ENCODE measurements at regions not wholly inside any gene's neighbourhood (a gene's known extent, or its start where the extent isn't known, plus 50 kb on each side); places are given as distances from the start of the nearest gene placed in this dataset.

DNA sequence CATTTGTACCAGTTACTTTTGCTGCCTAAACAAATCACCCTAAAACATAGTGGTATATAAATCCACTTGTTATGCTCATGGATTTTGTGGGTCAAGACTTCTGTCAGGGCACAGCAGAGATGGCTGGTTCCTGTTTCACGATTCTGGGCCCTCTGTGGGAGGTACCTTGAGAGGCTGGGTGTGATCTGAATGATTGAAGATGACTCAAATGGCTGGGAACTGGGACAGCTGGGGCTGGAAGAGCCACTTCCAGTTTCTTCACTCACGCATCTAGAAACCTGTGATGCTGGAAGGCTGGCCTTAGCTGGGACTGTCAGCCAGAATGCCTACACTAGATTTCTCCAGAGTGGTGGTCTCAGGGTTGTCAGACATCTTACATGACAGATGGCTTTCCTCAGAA lies 88.1 kb downstream of the KIF4B start:
- H3K9me3 ChIP-seq (ENCODE audit: severe bottlenecking), result no peaks in the 10 kb centered on the region
- H3K4me3 ChIP-seq (ENCODE audit: low read depth, low read length), result no peak overlapping the region
- TF ChIP-seq, protein P1, sequence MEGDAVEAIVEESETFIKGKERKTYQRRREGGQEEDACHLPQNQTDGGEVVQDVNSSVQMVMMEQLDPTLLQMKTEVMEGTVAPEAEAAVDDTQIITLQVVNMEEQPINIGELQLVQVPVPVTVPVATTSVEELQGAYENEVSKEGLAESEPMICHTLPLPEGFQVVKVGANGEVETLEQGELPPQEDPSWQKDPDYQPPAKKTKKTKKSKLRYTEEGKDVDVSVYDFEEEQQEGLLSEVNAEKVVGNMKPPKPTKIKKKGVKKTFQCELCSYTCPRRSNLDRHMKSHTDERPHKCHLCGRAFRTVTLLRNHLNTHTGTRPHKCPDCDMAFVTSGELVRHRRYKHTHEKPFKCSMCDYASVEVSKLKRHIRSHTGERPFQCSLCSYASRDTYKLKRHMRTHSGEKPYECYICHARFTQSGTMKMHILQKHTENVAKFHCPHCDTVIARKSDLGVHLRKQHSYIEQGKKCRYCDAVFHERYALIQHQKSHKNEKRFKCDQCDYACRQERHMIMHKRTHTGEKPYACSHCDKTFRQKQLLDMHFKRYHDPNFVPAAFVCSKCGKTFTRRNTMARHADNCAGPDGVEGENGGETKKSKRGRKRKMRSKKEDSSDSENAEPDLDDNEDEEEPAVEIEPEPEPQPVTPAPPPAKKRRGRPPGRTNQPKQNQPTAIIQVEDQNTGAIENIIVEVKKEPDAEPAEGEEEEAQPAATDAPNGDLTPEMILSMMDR (IDR thresholded peaks at IDR 0.05; ENCODE audit: low read depth, low read length), result no peak
- H3K27me3 ChIP-seq (ENCODE audit: insufficient read depth, low read depth, severe bottlenecking), result no peaks in the 10 kb centered on the region
- no peaks in the 10 kb centered on the region for H3K36me3 ChIP-seq
- no peak overlapping the region for H3K27ac ChIP-seq
- DNase-seq, result no peak

DNA sequence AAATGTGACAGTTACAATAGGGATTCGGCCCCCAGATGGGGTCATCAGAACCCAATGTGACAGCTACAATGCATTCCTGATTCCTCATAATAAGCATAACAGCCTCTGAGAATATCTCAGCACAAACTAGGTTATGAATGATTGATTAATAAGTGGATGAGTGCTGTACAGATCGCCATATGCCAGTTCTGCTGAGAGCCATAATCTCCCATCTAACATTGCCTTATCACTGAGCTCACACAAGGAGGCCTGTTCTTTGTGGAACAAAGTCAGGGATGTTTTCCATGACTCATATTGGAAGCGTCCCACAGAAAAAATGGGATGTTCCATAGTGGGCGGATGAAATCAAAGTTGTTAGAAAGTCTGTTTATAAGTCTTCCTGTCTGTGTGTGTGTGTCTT lies 89.6 kb downstream of the KIF4B start:
- H3K27me3 ChIP-seq (ENCODE audit: insufficient read depth, low read depth, severe bottlenecking), result no peaks in the 10 kb centered on the region
- TF ChIP-seq, protein P1 (IDR thresholded peaks at IDR 0.05; ENCODE audit: low read depth, low read length), result no peak
- H3K9me3 ChIP-seq (ENCODE audit: severe bottlenecking), result no peaks in the 10 kb centered on the region
- no peak overlapping the region for H3K27ac ChIP-seq
- H3K36me3 ChIP-seq, result no peaks in the 10 kb centered on the region
- H3K4me3 ChIP-seq (ENCODE audit: low read depth, low read length), result no peak overlapping the region
- no peak for DNase-seq

DNA sequence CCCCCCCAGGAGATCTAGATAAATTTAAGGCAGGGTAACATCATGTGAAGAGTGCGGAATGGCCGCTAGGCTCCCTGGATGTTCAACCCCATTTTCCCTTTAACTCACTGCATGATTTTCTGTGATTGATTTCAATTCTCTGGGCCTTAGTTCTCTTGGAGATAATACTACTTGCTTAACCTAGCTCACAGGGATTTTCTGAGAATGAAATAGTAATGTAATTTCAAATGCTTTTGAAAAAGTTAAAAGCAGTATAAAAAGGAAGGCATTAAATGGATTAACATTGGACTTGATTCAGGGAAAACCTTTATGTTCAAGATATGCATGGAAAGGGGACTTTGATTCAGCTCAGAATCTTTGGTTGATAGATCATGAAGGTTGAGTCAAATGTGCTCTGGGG lies 90.9 kb downstream of the KIF4B start:
- Histone ChIP-seq H3K4me3 (ENCODE audit: low read depth, low read length) (no peak overlapping the region), H3K27ac (no peak overlapping the region), H3K9me3 (ENCODE audit: severe bottlenecking) (no peaks in the 10 kb centered on the region), H3K27me3 (ENCODE audit: insufficient read depth, low read depth, severe bottlenecking) (no peaks in the 10 kb centered on the region), H3K36me3 (no peaks in the 10 kb centered on the region)
- TF ChIP-seq, protein P1 (IDR thresholded peaks at IDR 0.05; ENCODE audit: low read depth, low read length), result no peak
- no peak for DNase-seq

DNA sequence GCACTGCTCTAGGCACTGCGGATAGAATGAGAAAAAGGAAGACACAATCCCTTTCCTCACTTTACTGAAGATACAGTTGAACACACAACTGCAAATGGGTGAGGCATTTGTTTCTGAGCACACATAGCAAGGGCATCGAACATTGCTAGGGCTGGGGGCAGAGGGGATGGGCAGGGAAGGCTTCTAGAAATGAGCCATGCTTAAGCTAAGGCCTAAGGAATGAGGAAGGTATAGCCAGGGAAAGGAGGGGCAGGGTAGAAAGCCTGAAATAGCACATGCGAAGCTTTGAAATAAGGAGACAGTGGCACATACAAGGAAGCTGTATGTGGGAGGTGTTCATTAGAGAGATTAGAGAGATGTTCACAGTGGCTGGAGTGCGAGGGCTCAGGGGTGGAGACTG lies 92.7 kb downstream of the KIF4B start:
- Histone ChIP-seq H3K9me3 (ENCODE audit: severe bottlenecking) (no peaks in the 10 kb centered on the region), H3K27ac (no peak overlapping the region), H3K27me3 (ENCODE audit: insufficient read depth, low read depth, severe bottlenecking) (no peaks in the 10 kb centered on the region), H3K36me3 (no peaks in the 10 kb centered on the region), H3K4me3 (ENCODE audit: low read depth, low read length) (no peak overlapping the region)
- TF ChIP-seq, protein P1 (IDR thresholded peaks at IDR 0.05; ENCODE audit: low read depth, low read length), result no peak
- no peak for DNase-seq

DNA sequence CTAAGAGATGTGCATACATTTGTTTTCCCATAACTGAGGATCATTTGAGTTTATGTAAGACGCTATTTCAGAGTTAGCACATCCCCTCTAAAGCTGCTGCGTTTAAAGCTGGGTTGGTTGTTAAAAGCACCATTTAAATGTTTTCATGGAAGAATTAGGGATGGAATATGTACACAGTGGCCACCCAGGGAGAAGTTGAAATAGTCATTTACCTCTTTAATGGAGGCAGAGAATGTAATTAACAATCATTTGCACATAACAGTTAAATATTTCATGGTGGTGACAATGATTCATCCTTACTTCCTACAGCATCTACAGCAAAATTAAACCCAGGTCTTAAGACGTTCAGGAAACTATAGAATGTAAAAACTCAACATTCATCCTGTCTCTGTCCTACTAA lies 100.3 kb downstream of the KIF4B start:
- no peak overlapping the region for H3K4me3 ChIP-seq (ENCODE audit: low read depth, low read length)
- TF ChIP-seq, protein P1 (IDR thresholded peaks at IDR 0.05; ENCODE audit: low read depth, low read length), result no peak
- DNase-seq, result no peak
- H3K9me3 ChIP-seq (ENCODE audit: severe bottlenecking), result peaks cover 4% of the 10 kb centered on the region
- H3K36me3 ChIP-seq, result no peaks in the 10 kb centered on the region
- no peak overlapping the region for H3K27ac ChIP-seq
- no peaks in the 10 kb centered on the region for H3K27me3 ChIP-seq (ENCODE audit: insufficient read depth, low read depth, severe bottlenecking)

DNA sequence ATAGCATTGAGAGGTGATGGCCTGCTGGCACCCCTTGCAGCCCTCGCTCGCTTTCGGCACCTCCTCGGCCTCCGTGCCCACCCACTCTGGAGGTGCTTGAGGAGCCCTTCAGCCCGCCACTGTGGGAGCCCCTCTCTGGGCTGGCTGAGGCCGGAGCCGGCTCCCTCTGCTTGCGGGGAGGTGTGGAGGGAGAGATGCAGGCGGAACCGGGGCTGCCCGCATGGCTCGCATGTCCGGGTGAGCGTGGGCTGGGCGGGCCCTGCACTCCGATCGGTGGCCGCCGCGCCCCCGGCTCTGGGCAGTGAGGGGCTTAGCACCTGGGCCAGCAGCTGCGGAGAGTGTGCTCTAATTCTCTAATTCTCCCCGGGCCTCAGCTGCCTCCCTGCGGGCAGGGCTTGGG lies 101.1 kb downstream of the KIF4B start:
- no peaks in the 10 kb centered on the region for H3K27me3 ChIP-seq (ENCODE audit: insufficient read depth, low read depth, severe bottlenecking)
- no peak overlapping the region for H3K27ac ChIP-seq
- H3K4me3 ChIP-seq (ENCODE audit: low read depth, low read length), result no peak overlapping the region
- DNase-seq, result no peak
- TF ChIP-seq, protein P1 (IDR thresholded peaks at IDR 0.05; ENCODE audit: low read depth, low read length), result no peak
- H3K9me3 ChIP-seq (ENCODE audit: severe bottlenecking), result peaks cover 4% of the 10 kb centered on the region
- H3K36me3 ChIP-seq, result no peaks in the 10 kb centered on the region

Measured in WERI-Rb-1 (cell line).